H9 (cell line): ENCODE measurements at regions not wholly inside any gene's neighbourhood (a gene's known extent, or its start where the extent isn't known, plus 50 kb on each side); places are given as distances from the start of the nearest gene placed in this dataset.

Experiments
- DNase-seq: peaks from one replicate; pipeline ENCODE4 v3.0.0-alpha.2; 2017
- H2AFZ ChIP-seq: one replicate; pipeline ENCODE4 v1.6.1; 2013; ENCODE audit warnings: mild to moderate bottlenecking, low read length, control low read depth, moderate library complexity
- H2AK5ac ChIP-seq: 2 replicates; pipeline ENCODE4 v1.6.1; 2013; ENCODE audit warnings: low read length, control low read depth, mixed read lengths; ENCODE audit not compliant: insufficient read length
- H2BK120ac ChIP-seq: one replicate; pipeline ENCODE4 v1.6.1; 2013; ENCODE audit warnings: low read depth, mild to moderate bottlenecking, low read length, control low read depth, inconsistent platforms; ENCODE audit not compliant: poor library complexity, severe bottlenecking
- H2BK12ac ChIP-seq: 2 replicates; pipeline ENCODE4 v1.6.1; 2013; ENCODE audit warnings: low read length, control low read depth, mixed read lengths, low read depth; ENCODE audit not compliant: insufficient read length
- H2BK15ac ChIP-seq: 2 replicates; pipeline ENCODE4 v1.6.1; 2013; ENCODE audit warnings: low read depth, low read length, control low read depth
- H2BK20ac ChIP-seq: one replicate; pipeline ENCODE4 v1.6.1; 2013; ENCODE audit warnings: low read depth, mild to moderate bottlenecking, low read length, control low read depth, inconsistent platforms; ENCODE audit not compliant: poor library complexity, severe bottlenecking
- H2BK5ac ChIP-seq: 2 replicates; pipeline ENCODE4 v1.6.1; 2013; ENCODE audit warnings: low read length, control low read depth, mixed read lengths; ENCODE audit not compliant: insufficient read length
- H3K14ac ChIP-seq: 2 replicates; pipeline ENCODE4 v1.6.1; 2013; ENCODE audit warnings: low read length, control low read depth; ENCODE audit not compliant: insufficient read depth
- H3K18ac ChIP-seq: 2 replicates; pipeline ENCODE4 v1.6.1; 2013; ENCODE audit warnings: low read depth, mild to moderate bottlenecking, mixed read lengths, low read length, control low read depth; ENCODE audit not compliant: insufficient read length
- H3K23ac ChIP-seq: 2 replicates; pipeline ENCODE4 v1.6.1; 2013; ENCODE audit warnings: low read length, control low read depth, mixed read lengths, low read depth; ENCODE audit not compliant: insufficient read length
- H3K23me2 ChIP-seq: 2 replicates; pipeline ENCODE4 v1.6.1; 2013; ENCODE audit warnings: low read depth, mild to moderate bottlenecking, mixed read lengths, low read length, control low read depth; ENCODE audit not compliant: insufficient read length, poor library complexity, severe bottlenecking
- H3K27ac ChIP-seq: 2 replicates; pipeline ENCODE4 v1.5.1; 2013; ENCODE audit warnings: low read length, control low read depth, mixed read lengths, low read depth; ENCODE audit not compliant: insufficient read length
- H3K27me3 ChIP-seq: 2 replicates; pipeline ENCODE4 v1.6.1; 2013; ENCODE audit warnings: low read length, control low read depth, inconsistent platforms; ENCODE audit not compliant: insufficient read depth
- H3K4ac ChIP-seq: 2 replicates; pipeline ENCODE4 v1.6.1; 2013; ENCODE audit warnings: low read depth, mild to moderate bottlenecking, control low read depth, inconsistent platforms, low read length, moderate library complexity
- H3K4me1 ChIP-seq: 2 replicates; pipeline ENCODE4 v1.6.1; 2013; ENCODE audit warnings: low read length, control low read depth, inconsistent platforms; ENCODE audit not compliant: insufficient read depth
- H3K4me2 ChIP-seq: 2 replicates; pipeline ENCODE4 v1.6.1; 2013; ENCODE audit warnings: low read length, control low read depth, mixed read lengths; ENCODE audit not compliant: insufficient read length, insufficient read depth
- H3K56ac ChIP-seq: 2 replicates; pipeline ENCODE4 v1.6.1; 2013; ENCODE audit warnings: low read depth, mild to moderate bottlenecking, mixed read lengths, low read length, control low read depth; ENCODE audit not compliant: insufficient read length
- H3K79me1 ChIP-seq: 2 replicates; pipeline ENCODE4 v1.6.1; 2013; ENCODE audit warnings: low read depth, mild to moderate bottlenecking, moderate library complexity, low read length, control low read depth, inconsistent platforms; ENCODE audit not compliant: insufficient read depth, poor library complexity, severe bottlenecking
- H3K79me2 ChIP-seq: 2 replicates; pipeline ENCODE4 v1.6.1; 2013; ENCODE audit warnings: low read length, control low read depth, inconsistent platforms; ENCODE audit not compliant: insufficient read depth
- H3K9ac ChIP-seq: 2 replicates; pipeline ENCODE4 v1.6.1; 2013; ENCODE audit warnings: low read length, control low read depth, mixed read lengths; ENCODE audit not compliant: insufficient read length; ENCODE audit errors: extremely low read depth
- H3K9me3 ChIP-seq: one replicate; pipeline ENCODE4 v1.6.1; 2013; ENCODE audit warnings: low read depth, low read length, inconsistent platforms; ENCODE audit not compliant: control insufficient read depth
- H3T11ph ChIP-seq: one replicate; pipeline ENCODE4 v1.6.1; 2013; ENCODE audit warnings: mild to moderate bottlenecking, low read length, control low read depth, inconsistent platforms
- H4K20me1 ChIP-seq: one replicate; pipeline ENCODE4 v1.6.1; 2013; ENCODE audit not compliant: control insufficient read depth, insufficient read length, insufficient read depth
- H4K5ac ChIP-seq: 2 replicates; pipeline ENCODE4 v1.6.1; 2013; ENCODE audit warnings: low read depth, mild to moderate bottlenecking, mixed read lengths, low read length, control low read depth; ENCODE audit not compliant: insufficient read length
- H4K8ac ChIP-seq: replicated peaks from 2 replicates; pipeline ENCODE4 v1.6.1; 2013; ENCODE audit warnings: low read length, control low read depth, mixed read lengths, low read depth; ENCODE audit not compliant: insufficient read length
- H4K91ac ChIP-seq: 2 replicates; pipeline ENCODE4 v1.6.1; 2013; ENCODE audit warnings: low read depth, mild to moderate bottlenecking, moderate library complexity, mixed read lengths, low read length, control low read depth; ENCODE audit not compliant: insufficient read length
- H3K27ac Mint-ChIP-seq, 3 experiments: 2 replicates in 2 of 3; 3 replicates in 1 of 3; pipeline ENCODE4 v1.8.0; 2020 to 2021; ENCODE audit warnings: mixed read lengths in 3 of 3, mild to moderate bottlenecking in 1 of 3, moderate library complexity in 1 of 3
- H3K27me3 Mint-ChIP-seq: 2 replicates; pipeline ENCODE4 v1.8.0; 2021; ENCODE audit warnings: low read depth, mild to moderate bottlenecking, moderate library complexity, mixed read lengths
- H3K36me3 Mint-ChIP-seq, 3 experiments: 2 replicates in 2 of 3; 3 replicates in 1 of 3; pipeline ENCODE4 v1.8.0; 2020 to 2021; ENCODE audit warnings: low read depth in 3 of 3, mixed read lengths in 3 of 3; ENCODE audit not compliant: insufficient read depth in 1 of 3
- H3K4me1 Mint-ChIP-seq, 2 experiments: 2 replicates each; pipeline ENCODE4 v1.8.0; 2020; ENCODE audit warnings: mixed read lengths in 2 of 2
- H3K4me3 Mint-ChIP-seq, 2 experiments: 2 replicates in 1 of 2; 3 replicates in 1 of 2; pipeline ENCODE4 v1.8.0; 2020 to 2021; ENCODE audit warnings: mild to moderate bottlenecking in 2 of 2, mixed read lengths in 2 of 2, moderate library complexity in 1 of 2
- H3K9me3 Mint-ChIP-seq, 2 experiments: 2 replicates in 1 of 2; 3 replicates in 1 of 2; pipeline ENCODE4 v1.8.0; 2020; ENCODE audit warnings: mild to moderate bottlenecking in 2 of 2, mixed read lengths in 2 of 2, moderate library complexity in 1 of 2
- WGBS: extraction: QIAGEN DNeasy Blood & Tissue Kit; methylation state at CpG from one replicate; pipeline ENCODE4 v1.1.7; 2013; ENCODE audit warnings: missing lambda C conversion rate, low lambda C conversion rate, mixed read lengths; ENCODE audit not compliant: insufficient read length; ENCODE audit errors: extremely low coverage; 5-methylcytosine and 5-hydroxymethylcytosine counted together
- TF ChIP-seq, protein P1 (sequence below): fragments of 200-600 bp; sonication (generic); conservative IDR thresholded peaks from 3 replicates; pipeline ENCODE4 v1.8.0; 2021; ENCODE audit warnings: antibody characterized with exemption, mild to moderate bottlenecking

GRCh38 chr5:168140241-168140640, 151.2 kb upstream of the WWC1 start:
- Mint-ChIP-seq H3K4me1 (peaks cover 24 to 42% of the 10 kb centered on the region in 2 experiments), H3K27ac (no peak overlapping the region), H3K9me3 (no peaks in the 10 kb centered on the region; a peak in 1 of 5 replicates), H3K4me3 (no peak overlapping the region), H3K36me3 (no peaks in the 10 kb centered on the region), H3K27me3 (no peaks in the 10 kb centered on the region; the same call in 1 of the 2 replicates)
- no peaks in the 10 kb centered on the region for H4K20me1 ChIP-seq
- no peak overlapping the region for H4K91ac ChIP-seq
- no CpG with 5 or more reads among the region's 6 CpGs for WGBS
- H2AFZ ChIP-seq = no peak overlapping the region
- H3K79me1 ChIP-seq = no peaks in the 10 kb centered on the region
- H2BK15ac ChIP-seq = no peak overlapping the region
- no peak overlapping the region for H3K4ac ChIP-seq
- H4K5ac ChIP-seq = no peak overlapping the region
- H3K9ac ChIP-seq = no peak overlapping the region
- H2BK5ac ChIP-seq = no peak overlapping the region
- H2AK5ac ChIP-seq = no peak overlapping the region
- DNase-seq = no peak
- no peak overlapping the region for H2BK20ac ChIP-seq
- no peak overlapping the region for H3K56ac ChIP-seq
- TF ChIP-seq, protein P1, sequence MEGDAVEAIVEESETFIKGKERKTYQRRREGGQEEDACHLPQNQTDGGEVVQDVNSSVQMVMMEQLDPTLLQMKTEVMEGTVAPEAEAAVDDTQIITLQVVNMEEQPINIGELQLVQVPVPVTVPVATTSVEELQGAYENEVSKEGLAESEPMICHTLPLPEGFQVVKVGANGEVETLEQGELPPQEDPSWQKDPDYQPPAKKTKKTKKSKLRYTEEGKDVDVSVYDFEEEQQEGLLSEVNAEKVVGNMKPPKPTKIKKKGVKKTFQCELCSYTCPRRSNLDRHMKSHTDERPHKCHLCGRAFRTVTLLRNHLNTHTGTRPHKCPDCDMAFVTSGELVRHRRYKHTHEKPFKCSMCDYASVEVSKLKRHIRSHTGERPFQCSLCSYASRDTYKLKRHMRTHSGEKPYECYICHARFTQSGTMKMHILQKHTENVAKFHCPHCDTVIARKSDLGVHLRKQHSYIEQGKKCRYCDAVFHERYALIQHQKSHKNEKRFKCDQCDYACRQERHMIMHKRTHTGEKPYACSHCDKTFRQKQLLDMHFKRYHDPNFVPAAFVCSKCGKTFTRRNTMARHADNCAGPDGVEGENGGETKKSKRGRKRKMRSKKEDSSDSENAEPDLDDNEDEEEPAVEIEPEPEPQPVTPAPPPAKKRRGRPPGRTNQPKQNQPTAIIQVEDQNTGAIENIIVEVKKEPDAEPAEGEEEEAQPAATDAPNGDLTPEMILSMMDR = no peak
- H3T11ph ChIP-seq = no peak overlapping the region
- no peak overlapping the region for H4K8ac ChIP-seq
- H3K27ac ChIP-seq = no peak overlapping the region
- no peaks in the 10 kb centered on the region; the same call in 1 of the 2 replicates for H3K4me1 ChIP-seq
- no peak overlapping the region for H3K18ac ChIP-seq
- H3K14ac ChIP-seq = no peak overlapping the region
- no peaks in the 10 kb centered on the region for H3K23me2 ChIP-seq
- H2BK120ac ChIP-seq = no peak overlapping the region
- no peaks in the 10 kb centered on the region for H3K27me3 ChIP-seq
- no peak overlapping the region for H3K23ac ChIP-seq
- H3K79me2 ChIP-seq = no peaks in the 10 kb centered on the region
- no peak overlapping the region for H3K4me2 ChIP-seq
- H2BK12ac ChIP-seq = no peak overlapping the region
- no peaks in the 10 kb centered on the region for H3K9me3 ChIP-seq
